GM19397 (cell line): ENCODE measurements at regions not wholly inside any gene's neighbourhood (a gene's known extent, or its start where the extent isn't known, plus 50 kb on each side); places are given as distances from the start of the nearest gene placed in this dataset.

Experiments
- ATAC-seq: cut with Tn5 transposase; IDR thresholded peaks from one replicate; pipeline ENCODE4 v1.9.1; 2021; ENCODE audit warnings: mild to moderate bottlenecking, moderate library complexity; ENCODE audit not compliant: unreplicated experiment

GRCh38 chr4:165716472-165716871, 156.6 kb upstream of the TLL1 start:
- ATAC-seq: no peak

- no peak for ATAC-seq
Observed at GRCh38 chr4:165718660-165719059, 154.4 kb upstream of the TLL1 start.

DNA sequence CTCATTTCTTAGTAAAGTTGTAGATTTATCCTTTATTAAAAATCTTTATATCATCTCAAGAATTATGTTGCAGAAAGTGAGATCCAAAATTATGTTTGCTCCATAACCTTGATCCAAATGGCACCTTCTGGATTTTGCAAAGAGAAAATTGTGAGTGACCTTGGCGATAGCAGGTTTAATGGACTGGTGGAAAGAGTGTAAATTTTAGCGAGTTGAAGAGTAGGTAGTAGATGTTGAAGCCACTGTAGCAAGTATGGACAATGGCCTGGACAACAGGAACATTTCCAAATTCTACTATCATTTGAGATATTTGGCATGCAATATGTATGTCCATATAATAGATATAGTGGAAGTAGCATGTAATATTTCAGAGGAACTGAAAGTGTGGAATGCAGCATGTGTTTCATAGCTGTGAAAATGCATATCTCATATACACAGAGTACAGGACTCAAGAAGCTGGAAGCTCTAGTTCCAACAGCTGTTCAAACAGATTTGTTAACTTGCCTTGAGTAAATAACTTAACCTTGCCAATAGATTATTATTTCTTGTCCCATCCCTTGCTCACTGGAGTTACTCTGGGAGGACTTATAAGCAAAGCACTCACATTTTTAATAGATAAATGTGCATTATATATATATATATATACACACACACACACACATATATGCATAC, 152.5 kb upstream of the TLL1 start:
- no peak for ATAC-seq

DNA sequence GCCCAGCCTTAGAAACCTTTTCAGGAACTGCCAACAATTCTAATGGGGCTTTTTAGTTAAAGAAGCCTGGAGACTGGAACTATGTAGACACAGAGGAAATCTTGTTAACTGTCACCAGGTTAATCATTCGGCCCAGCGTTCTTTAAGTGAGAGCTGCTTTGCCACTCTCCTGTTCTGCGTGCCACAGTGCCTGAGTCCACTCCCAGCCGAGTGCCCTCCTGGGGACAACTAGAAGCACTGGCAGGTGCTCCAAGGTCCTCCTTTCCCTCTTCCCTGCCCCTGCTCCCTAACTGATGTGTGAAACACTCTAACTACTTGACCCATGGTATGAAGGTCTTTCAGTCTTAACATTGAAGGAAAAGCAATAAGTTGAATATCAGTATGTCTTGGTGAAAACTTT, 151.2 kb upstream of the TLL1 start:
- ATAC-seq: no peak

DNA sequence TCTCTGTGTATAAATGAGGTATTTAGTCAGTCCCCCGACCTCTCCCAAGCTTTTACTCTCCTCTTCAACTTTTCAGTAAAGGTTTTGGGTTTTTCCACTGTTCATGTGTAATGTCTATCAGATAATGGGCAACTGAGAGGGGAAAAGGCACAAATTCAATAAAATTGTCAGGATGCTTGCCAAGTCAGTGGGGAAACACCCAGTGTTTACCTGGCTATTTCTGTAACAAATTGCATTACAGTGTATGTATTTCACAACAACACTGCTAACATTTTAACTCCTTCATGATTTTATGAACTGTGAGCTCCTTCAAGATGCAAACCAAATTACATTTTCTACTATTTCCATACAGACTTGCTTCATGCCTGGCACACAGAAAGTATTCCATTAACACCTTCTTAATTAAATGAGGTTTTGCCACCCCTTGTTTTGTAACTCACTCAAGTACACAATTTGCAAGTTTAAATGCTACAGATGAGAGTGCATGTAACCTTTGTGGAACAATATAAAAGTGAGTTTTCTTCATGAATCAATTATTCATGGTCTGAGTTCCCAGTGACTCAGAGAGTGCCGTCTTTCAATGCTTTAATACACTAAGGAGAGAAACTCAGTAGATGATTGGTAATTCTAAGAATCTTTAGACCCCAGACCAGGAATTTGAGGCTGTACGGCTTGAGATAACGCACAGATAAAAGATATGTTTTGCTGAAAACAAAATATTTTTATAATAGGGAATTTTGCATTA, 149.8 kb upstream of the TLL1 start:
- no peak for ATAC-seq

GRCh38 chr4:165724786-165725185, 148.3 kb upstream of the TLL1 start:
- no peak for ATAC-seq

GRCh38 chr4:165725352-165725751, 147.7 kb upstream of the TLL1 start:
- ATAC-seq: no peak

GRCh38 chr4:165726831-165727230, 146.2 kb upstream of the TLL1 start:
- no peak for ATAC-seq

- ATAC-seq: no peak
Observed at GRCh38 chr4:165737309-165737972, 135.6 kb upstream of the TLL1 start.

- ATAC-seq: peak; percentile 71
Observed at GRCh38 chr4:165738571-165738970, 134.5 kb upstream of the TLL1 start.

GRCh38 chr4:165740911-165741310, 132.1 kb upstream of the TLL1 start:
- no peak for ATAC-seq

DNA sequence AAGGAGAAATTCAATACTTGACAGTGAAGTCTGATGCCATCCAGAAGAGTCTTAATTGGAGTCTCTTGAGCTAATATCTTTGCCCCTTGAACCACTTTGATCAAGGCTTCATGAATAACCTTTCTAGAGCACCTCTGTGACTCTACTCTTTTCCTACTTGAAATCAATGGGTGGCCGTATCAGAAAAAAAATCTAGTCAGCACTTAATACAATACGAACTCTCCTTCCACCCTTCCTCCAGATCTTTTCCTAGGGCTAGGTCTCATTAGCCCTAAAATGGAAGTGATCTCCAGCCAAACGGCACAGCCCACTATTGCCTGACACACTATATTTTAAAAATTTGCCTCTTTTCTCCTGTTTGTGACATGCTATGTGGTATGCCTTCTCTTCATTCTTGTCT, 129.6 kb upstream of the TLL1 start:
- ATAC-seq: no peak

GRCh38 chr4:165744370-165744769, 128.7 kb upstream of the TLL1 start:
- no peak for ATAC-seq

- no peak for ATAC-seq
Observed at GRCh38 chr4:165748321-165748720, 124.7 kb upstream of the TLL1 start.

GRCh38 chr4:165751882-165752281, 121.2 kb upstream of the TLL1 start:
- ATAC-seq: no peak

- ATAC-seq: no peak
Observed at GRCh38 chr4:165754664-165755063, 118.4 kb upstream of the TLL1 start.

- ATAC-seq: no peak
Observed at GRCh38 chr4:165756836-165757235, 116.2 kb upstream of the TLL1 start.

DNA sequence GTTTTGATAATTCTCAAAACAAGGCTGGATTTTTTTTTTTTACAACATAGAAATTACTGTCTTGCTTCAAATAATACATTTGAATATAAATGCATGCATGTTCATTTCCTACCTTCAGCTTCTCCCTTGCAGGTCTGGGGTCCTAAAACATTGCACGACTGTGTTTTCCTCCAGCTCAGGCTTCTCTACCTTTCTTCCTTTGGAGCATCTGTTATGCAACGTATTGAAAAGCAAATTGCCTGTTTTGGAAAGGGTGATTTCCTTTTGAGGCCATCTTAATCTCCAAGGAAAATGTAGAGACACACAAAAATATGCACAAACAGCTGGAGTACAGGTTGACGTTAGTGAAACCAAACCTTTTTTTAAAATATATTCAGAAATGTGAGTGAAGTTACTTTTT, 115.6 kb upstream of the TLL1 start:
- no peak for ATAC-seq

DNA sequence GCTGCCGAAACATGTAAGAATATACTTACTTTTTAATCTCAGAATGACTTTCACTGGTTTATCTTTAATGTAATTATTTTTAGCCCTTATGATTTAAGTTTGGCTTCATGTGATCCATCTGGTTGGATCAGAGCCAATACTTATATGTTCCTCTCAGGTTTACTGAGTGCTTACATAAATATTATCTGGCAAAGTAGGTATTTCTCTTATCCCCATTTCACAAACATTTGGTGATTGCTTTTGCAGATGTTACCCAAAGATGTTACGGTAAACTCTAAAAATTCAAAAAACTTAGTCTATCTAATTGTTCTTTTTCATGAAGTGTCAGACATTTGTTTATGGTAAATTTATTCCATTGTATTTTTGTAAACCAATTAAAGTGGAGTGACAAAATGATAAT, 115.0 kb upstream of the TLL1 start:
- no peak for ATAC-seq

GRCh38 chr4:165760182-165760581, 112.9 kb upstream of the TLL1 start:
- ATAC-seq: no peak

GRCh38 chr4:165761963-165762362, 111.1 kb upstream of the TLL1 start:
- no peak for ATAC-seq

- ATAC-seq: no peak
Observed at GRCh38 chr4:165763640-165764039, 109.4 kb upstream of the TLL1 start.
